WTC11 (cell line): ENCODE measurements at regions not wholly inside any gene's neighbourhood (a gene's known extent, or its start where the extent isn't known, plus 50 kb on each side); places are given as distances from the start of the nearest gene placed in this dataset.

ENCODE experiments used
- ATAC-seq: fragments of 200-7000 bp; cut with Tn5 transposase; 2 replicates; pipeline ENCODE4 v1.10.0; 2021; ENCODE audit warnings: mild to moderate bottlenecking, moderate library complexity
- CTCF ChIA-PET: fragments of 300-600 bp; sonication (Branson Sonifier 250); formaldehyde crosslinking; loops from one replicate; lab custom pipeline; 2021; ENCODE audit warnings: antibody characterized with exemption; lab: Charles Lee
- POLR2A ChIA-PET: fragments of 350-600 bp; sonication (Branson Sonifier 250); formaldehyde crosslinking; loops from one replicate; lab custom pipeline; 2021; ENCODE audit warnings: antibody characterized with exemption; lab: Charles Lee
- DNase-seq: peaks from one replicate; pipeline ENCODE4 v3.0.0; 2021; ENCODE audit warnings: low spot score
- H3K27ac Mint-ChIP-seq: 2 replicates; pipeline ENCODE4 v1.8.0; 2021; ENCODE audit warnings: mixed read lengths
- H3K27me3 Mint-ChIP-seq: 2 replicates; pipeline ENCODE4 v1.8.0; 2021; ENCODE audit warnings: low read depth, mild to moderate bottlenecking, moderate library complexity, mixed read lengths
- H3K36me3 Mint-ChIP-seq: 2 replicates; pipeline ENCODE4 v1.8.0; 2021; ENCODE audit warnings: mixed read lengths
- H3K4me1 Mint-ChIP-seq: 2 replicates; pipeline ENCODE4 v1.8.0; 2022; ENCODE audit warnings: mixed read lengths
- H3K4me3 Mint-ChIP-seq: 2 replicates; pipeline ENCODE4 v1.8.0; 2021; ENCODE audit warnings: mild to moderate bottlenecking, moderate library complexity, mixed read lengths
- H3K9me3 Mint-ChIP-seq: 2 replicates; pipeline ENCODE4 v1.8.0; 2021; ENCODE audit warnings: mixed read lengths
- AFF4 ChIP-seq: sonication (generic); formaldehyde crosslinking; IDR thresholded peaks from 2 replicates; pipeline ENCODE4 v1.8.1; 2023; ENCODE audit warnings: mild to moderate bottlenecking, missing genetic modification reagents, borderline replicate concordance
- ATF1 ChIP-seq: sonication (generic); formaldehyde crosslinking; IDR thresholded peaks from 2 replicates; pipeline ENCODE4 v1.8.1; 2023; ENCODE audit warnings: mild to moderate bottlenecking, moderate library complexity, missing genetic modification reagents
- E2F1 ChIP-seq: sonication (generic); formaldehyde crosslinking; IDR thresholded peaks from 2 replicates; pipeline ENCODE4 v1.8.0; 2022; ENCODE audit warnings: mild to moderate bottlenecking, missing genetic modification reagents
- E2F5 ChIP-seq: sonication (generic); formaldehyde crosslinking; IDR thresholded peaks from 2 replicates; pipeline ENCODE4 v1.8.1; 2022; ENCODE audit warnings: mild to moderate bottlenecking, moderate library complexity, missing genetic modification reagents
- ELF4 ChIP-seq: sonication (generic); formaldehyde crosslinking; IDR thresholded peaks from 2 replicates; pipeline ENCODE4 v1.8.1; 2022; ENCODE audit warnings: low read depth, mild to moderate bottlenecking, moderate library complexity, missing genetic modification reagents
- FOXK1 ChIP-seq: sonication (generic); formaldehyde crosslinking; IDR thresholded peaks from 2 replicates; pipeline ENCODE4 v1.8.0; 2022; ENCODE audit warnings: mild to moderate bottlenecking, moderate library complexity, missing genetic modification reagents
- FOXP1 ChIP-seq: sonication (generic); formaldehyde crosslinking; IDR thresholded peaks from 2 replicates; pipeline ENCODE4 v1.8.0; 2022; ENCODE audit warnings: missing genetic modification reagents, mild to moderate bottlenecking, moderate library complexity, borderline replicate concordance
- FOXP4 ChIP-seq: sonication (generic); formaldehyde crosslinking; IDR thresholded peaks from 2 replicates; pipeline ENCODE4 v1.8.0; 2022; ENCODE audit warnings: mild to moderate bottlenecking, missing genetic modification reagents
- IRF1 ChIP-seq: sonication (generic); formaldehyde crosslinking; IDR thresholded peaks from 2 replicates; pipeline ENCODE4 v1.8.0; 2023; ENCODE audit warnings: missing genetic modification reagents
- NFYB ChIP-seq: sonication (generic); formaldehyde crosslinking; conservative IDR thresholded peaks from 2 replicates; pipeline ENCODE4 v1.8.0; 2022; ENCODE audit warnings: low read depth, missing genetic modification reagents
- NR2C2 ChIP-seq: sonication (generic); formaldehyde crosslinking; IDR thresholded peaks from 2 replicates; pipeline ENCODE4 v1.8.0; 2022; ENCODE audit warnings: mild to moderate bottlenecking, missing genetic modification reagents
- OVOL2 ChIP-seq: fragments of 250-450 bp; sonication (Bioruptor Pico); IDR thresholded peaks from 2 replicates; pipeline ENCODE4 v1.9.0; 2021; ENCODE audit warnings: mild to moderate bottlenecking, borderline replicate concordance
- RELA ChIP-seq: sonication (generic); formaldehyde crosslinking; IDR thresholded peaks from 2 replicates; pipeline ENCODE4 v1.8.1; 2022; ENCODE audit warnings: missing genetic modification reagents, mild to moderate bottlenecking, borderline replicate concordance
- SMAD4 ChIP-seq: sonication (generic); formaldehyde crosslinking; IDR thresholded peaks from 2 replicates; pipeline ENCODE4 v1.8.0; 2022; ENCODE audit warnings: mild to moderate bottlenecking, missing genetic modification reagents
- TCF7 ChIP-seq: sonication (generic); formaldehyde crosslinking; IDR thresholded peaks from 2 replicates; pipeline ENCODE4 v1.8.0; 2022; ENCODE audit warnings: mild to moderate bottlenecking, low read depth, missing genetic modification reagents, moderate library complexity
- USF2 ChIP-seq: sonication (generic); formaldehyde crosslinking; IDR thresholded peaks from 2 replicates; pipeline ENCODE4 v1.8.1; 2023; ENCODE audit warnings: mild to moderate bottlenecking, missing genetic modification reagents, moderate library complexity
- ZBTB21 ChIP-seq: sonication (generic); formaldehyde crosslinking; IDR thresholded peaks from 2 replicates; pipeline ENCODE4 v1.8.1; 2023; ENCODE audit warnings: mild to moderate bottlenecking, missing genetic modification reagents, borderline replicate concordance
- ZNF138 ChIP-seq: sonication (generic); formaldehyde crosslinking; conservative IDR thresholded peaks from 2 replicates; pipeline ENCODE4 v1.8.1; 2022; ENCODE audit warnings: mild to moderate bottlenecking, moderate library complexity, missing genetic modification reagents
- ZNF416 ChIP-seq: fragments of 250-450 bp; sonication (Bioruptor Pico); IDR thresholded peaks from 2 replicates; pipeline ENCODE4 v1.9.0; 2021; ENCODE audit warnings: mild to moderate bottlenecking, inconsistent platforms
- ZNF425 ChIP-seq: fragments of 250-450 bp; sonication (Bioruptor Pico); conservative IDR thresholded peaks from 2 replicates; pipeline ENCODE4 v1.9.0; 2021; ENCODE audit warnings: mild to moderate bottlenecking

- TF ChIP-seq FOXP4 (CRISPR knock-in tag), result no peak
- TF ChIP-seq ELF4, result no peak
- TF ChIP-seq SMAD4, result no peak
- no peak for TF ChIP-seq RELA (CRISPR knock-in tag)
- TF ChIP-seq ATF1 (CRISPR knock-in tag), result no peak
- no peak for TF ChIP-seq NR2C2 (CRISPR knock-in tag)
- no peak for TF ChIP-seq USF2
- TF ChIP-seq NFYB (CRISPR knock-in tag), result no peak
- no peak for TF ChIP-seq ZNF416 (CRISPR knock-in tag)
- TF ChIP-seq OVOL2 (CRISPR knock-in tag), result no peak
- no peak for TF ChIP-seq E2F1 (CRISPR knock-in tag)
- no peak for TF ChIP-seq E2F5 (CRISPR knock-in tag)
These were observed 77.7 kb downstream of the CRPPA start (continued) for GRCh38 chr7:16343612-16344011.

GRCh38 chr7:16338065-16338464, 83.3 kb downstream of the CRPPA start:
- Mint-ChIP-seq H3K4me3 (no peak overlapping the region), H3K27ac (no peak overlapping the region), H3K9me3 (peaks cover 10% of the 10 kb centered on the region), H3K36me3 (no peaks in the 10 kb centered on the region), H3K4me1 (peaks cover 6% of the 10 kb centered on the region), H3K27me3 (no peaks in the 10 kb centered on the region)
- DNase-seq, result no peak
- POLR2A ChIA-PET, result no interaction called here
- CTCF ChIA-PET, result no interaction called here
- TF ChIP-seq SMAD4 (no peak), ZNF138 (no peak), AFF4 (CRISPR knock-in tag) (no peak), ZBTB21 (CRISPR knock-in tag) (no peak)
- ATAC-seq, result no peak

GRCh38 chr7:16326106-16326505, 95.2 kb downstream of the CRPPA start:
- no peak overlapping the region for H3K27ac Mint-ChIP-seq
- H3K4me1 Mint-ChIP-seq, result no peaks in the 10 kb centered on the region
- no peak for ATAC-seq
- no peak overlapping the region for H3K4me3 Mint-ChIP-seq
- no peak for DNase-seq
- no peaks in the 10 kb centered on the region for H3K9me3 Mint-ChIP-seq
- no peaks in the 10 kb centered on the region for H3K27me3 Mint-ChIP-seq
- CTCF ChIA-PET, result no interaction called here
- POLR2A ChIA-PET, result no interaction called here
- H3K36me3 Mint-ChIP-seq, result no peaks in the 10 kb centered on the region
- TF ChIP-seq FOXP1 (CRISPR knock-in tag), result no peak
- TF ChIP-seq TCF7, result no peak
- no peak for TF ChIP-seq E2F1 (CRISPR knock-in tag)
- no peak for TF ChIP-seq ZNF425 (CRISPR knock-in tag)
- TF ChIP-seq FOXK1 (CRISPR knock-in tag), result no peak
- no peak for TF ChIP-seq IRF1 (CRISPR knock-in tag)
- TF ChIP-seq ZBTB21 (CRISPR knock-in tag), result no peak
